H9 (cell line): ENCODE measurements at regions not wholly inside any gene's neighbourhood (a gene's known extent, or its start where the extent isn't known, plus 50 kb on each side); places are given as distances from the start of the nearest gene placed in this dataset.

Experiments used
- DNase-seq: peaks from one replicate; pipeline ENCODE4 v3.0.0-alpha.2; 2017
- H2AFZ ChIP-seq: one replicate; pipeline ENCODE4 v1.6.1; 2013; ENCODE audit warnings: mild to moderate bottlenecking, low read length, control low read depth, moderate library complexity
- H2AK5ac ChIP-seq: 2 replicates; pipeline ENCODE4 v1.6.1; 2013; ENCODE audit warnings: low read length, control low read depth, mixed read lengths; ENCODE audit not compliant: insufficient read length
- H2BK120ac ChIP-seq: one replicate; pipeline ENCODE4 v1.6.1; 2013; ENCODE audit warnings: low read depth, mild to moderate bottlenecking, low read length, control low read depth, inconsistent platforms; ENCODE audit not compliant: poor library complexity, severe bottlenecking
- H2BK12ac ChIP-seq: 2 replicates; pipeline ENCODE4 v1.6.1; 2013; ENCODE audit warnings: low read length, control low read depth, mixed read lengths, low read depth; ENCODE audit not compliant: insufficient read length
- H2BK15ac ChIP-seq: 2 replicates; pipeline ENCODE4 v1.6.1; 2013; ENCODE audit warnings: low read depth, low read length, control low read depth
- H2BK20ac ChIP-seq: one replicate; pipeline ENCODE4 v1.6.1; 2013; ENCODE audit warnings: low read depth, mild to moderate bottlenecking, low read length, control low read depth, inconsistent platforms; ENCODE audit not compliant: poor library complexity, severe bottlenecking
- H2BK5ac ChIP-seq: 2 replicates; pipeline ENCODE4 v1.6.1; 2013; ENCODE audit warnings: low read length, control low read depth, mixed read lengths; ENCODE audit not compliant: insufficient read length
- H3K14ac ChIP-seq: 2 replicates; pipeline ENCODE4 v1.6.1; 2013; ENCODE audit warnings: low read length, control low read depth; ENCODE audit not compliant: insufficient read depth
- H3K18ac ChIP-seq: 2 replicates; pipeline ENCODE4 v1.6.1; 2013; ENCODE audit warnings: low read depth, mild to moderate bottlenecking, mixed read lengths, low read length, control low read depth; ENCODE audit not compliant: insufficient read length
- H3K23ac ChIP-seq: 2 replicates; pipeline ENCODE4 v1.6.1; 2013; ENCODE audit warnings: low read length, control low read depth, mixed read lengths, low read depth; ENCODE audit not compliant: insufficient read length
- H3K23me2 ChIP-seq: 2 replicates; pipeline ENCODE4 v1.6.1; 2013; ENCODE audit warnings: low read depth, mild to moderate bottlenecking, mixed read lengths, low read length, control low read depth; ENCODE audit not compliant: insufficient read length, poor library complexity, severe bottlenecking
- H3K27ac ChIP-seq: 2 replicates; pipeline ENCODE4 v1.5.1; 2013; ENCODE audit warnings: low read length, control low read depth, mixed read lengths, low read depth; ENCODE audit not compliant: insufficient read length
- H3K27me3 ChIP-seq: 2 replicates; pipeline ENCODE4 v1.6.1; 2013; ENCODE audit warnings: low read length, control low read depth, inconsistent platforms; ENCODE audit not compliant: insufficient read depth
- H3K4ac ChIP-seq: 2 replicates; pipeline ENCODE4 v1.6.1; 2013; ENCODE audit warnings: low read depth, mild to moderate bottlenecking, control low read depth, inconsistent platforms, low read length, moderate library complexity
- H3K4me1 ChIP-seq: 2 replicates; pipeline ENCODE4 v1.6.1; 2013; ENCODE audit warnings: low read length, control low read depth, inconsistent platforms; ENCODE audit not compliant: insufficient read depth
- H3K4me2 ChIP-seq: 2 replicates; pipeline ENCODE4 v1.6.1; 2013; ENCODE audit warnings: low read length, control low read depth, mixed read lengths; ENCODE audit not compliant: insufficient read length, insufficient read depth
- H3K56ac ChIP-seq: 2 replicates; pipeline ENCODE4 v1.6.1; 2013; ENCODE audit warnings: low read depth, mild to moderate bottlenecking, mixed read lengths, low read length, control low read depth; ENCODE audit not compliant: insufficient read length
- H3K79me1 ChIP-seq: 2 replicates; pipeline ENCODE4 v1.6.1; 2013; ENCODE audit warnings: low read depth, mild to moderate bottlenecking, moderate library complexity, low read length, control low read depth, inconsistent platforms; ENCODE audit not compliant: insufficient read depth, poor library complexity, severe bottlenecking
- H3K79me2 ChIP-seq: 2 replicates; pipeline ENCODE4 v1.6.1; 2013; ENCODE audit warnings: low read length, control low read depth, inconsistent platforms; ENCODE audit not compliant: insufficient read depth
- H3K9ac ChIP-seq: 2 replicates; pipeline ENCODE4 v1.6.1; 2013; ENCODE audit warnings: low read length, control low read depth, mixed read lengths; ENCODE audit not compliant: insufficient read length; ENCODE audit errors: extremely low read depth
- H3K9me3 ChIP-seq: one replicate; pipeline ENCODE4 v1.6.1; 2013; ENCODE audit warnings: low read depth, low read length, inconsistent platforms; ENCODE audit not compliant: control insufficient read depth
- H3T11ph ChIP-seq: one replicate; pipeline ENCODE4 v1.6.1; 2013; ENCODE audit warnings: mild to moderate bottlenecking, low read length, control low read depth, inconsistent platforms
- H4K20me1 ChIP-seq: one replicate; pipeline ENCODE4 v1.6.1; 2013; ENCODE audit not compliant: control insufficient read depth, insufficient read length, insufficient read depth
- H4K5ac ChIP-seq: 2 replicates; pipeline ENCODE4 v1.6.1; 2013; ENCODE audit warnings: low read depth, mild to moderate bottlenecking, mixed read lengths, low read length, control low read depth; ENCODE audit not compliant: insufficient read length
- H4K8ac ChIP-seq: replicated peaks from 2 replicates; pipeline ENCODE4 v1.6.1; 2013; ENCODE audit warnings: low read length, control low read depth, mixed read lengths, low read depth; ENCODE audit not compliant: insufficient read length
- H4K91ac ChIP-seq: 2 replicates; pipeline ENCODE4 v1.6.1; 2013; ENCODE audit warnings: low read depth, mild to moderate bottlenecking, moderate library complexity, mixed read lengths, low read length, control low read depth; ENCODE audit not compliant: insufficient read length
- H3K27ac Mint-ChIP-seq, 3 experiments: 2 replicates in 2 of 3; 3 replicates in 1 of 3; pipeline ENCODE4 v1.8.0; 2020 to 2021; ENCODE audit warnings: mixed read lengths in 3 of 3, mild to moderate bottlenecking in 1 of 3, moderate library complexity in 1 of 3
- H3K27me3 Mint-ChIP-seq: 2 replicates; pipeline ENCODE4 v1.8.0; 2021; ENCODE audit warnings: low read depth, mild to moderate bottlenecking, moderate library complexity, mixed read lengths
- H3K36me3 Mint-ChIP-seq, 3 experiments: 2 replicates in 2 of 3; 3 replicates in 1 of 3; pipeline ENCODE4 v1.8.0; 2020 to 2021; ENCODE audit warnings: low read depth in 3 of 3, mixed read lengths in 3 of 3; ENCODE audit not compliant: insufficient read depth in 1 of 3
- H3K4me1 Mint-ChIP-seq, 2 experiments: 2 replicates each; pipeline ENCODE4 v1.8.0; 2020; ENCODE audit warnings: mixed read lengths in 2 of 2
- H3K4me3 Mint-ChIP-seq, 2 experiments: 2 replicates in 1 of 2; 3 replicates in 1 of 2; pipeline ENCODE4 v1.8.0; 2020 to 2021; ENCODE audit warnings: mild to moderate bottlenecking in 2 of 2, mixed read lengths in 2 of 2, moderate library complexity in 1 of 2
- H3K9me3 Mint-ChIP-seq, 2 experiments: 2 replicates in 1 of 2; 3 replicates in 1 of 2; pipeline ENCODE4 v1.8.0; 2020; ENCODE audit warnings: mild to moderate bottlenecking in 2 of 2, mixed read lengths in 2 of 2, moderate library complexity in 1 of 2
- WGBS: extraction: QIAGEN DNeasy Blood & Tissue Kit; methylation state at CpG from one replicate; pipeline ENCODE4 v1.1.7; 2013; ENCODE audit warnings: missing lambda C conversion rate, low lambda C conversion rate, mixed read lengths; ENCODE audit not compliant: insufficient read length; ENCODE audit errors: extremely low coverage; 5-methylcytosine and 5-hydroxymethylcytosine counted together
- TF ChIP-seq, protein P1 (sequence below): fragments of 200-600 bp; sonication (generic); conservative IDR thresholded peaks from 3 replicates; pipeline ENCODE4 v1.8.0; 2021; ENCODE audit warnings: antibody characterized with exemption, mild to moderate bottlenecking

DNA sequence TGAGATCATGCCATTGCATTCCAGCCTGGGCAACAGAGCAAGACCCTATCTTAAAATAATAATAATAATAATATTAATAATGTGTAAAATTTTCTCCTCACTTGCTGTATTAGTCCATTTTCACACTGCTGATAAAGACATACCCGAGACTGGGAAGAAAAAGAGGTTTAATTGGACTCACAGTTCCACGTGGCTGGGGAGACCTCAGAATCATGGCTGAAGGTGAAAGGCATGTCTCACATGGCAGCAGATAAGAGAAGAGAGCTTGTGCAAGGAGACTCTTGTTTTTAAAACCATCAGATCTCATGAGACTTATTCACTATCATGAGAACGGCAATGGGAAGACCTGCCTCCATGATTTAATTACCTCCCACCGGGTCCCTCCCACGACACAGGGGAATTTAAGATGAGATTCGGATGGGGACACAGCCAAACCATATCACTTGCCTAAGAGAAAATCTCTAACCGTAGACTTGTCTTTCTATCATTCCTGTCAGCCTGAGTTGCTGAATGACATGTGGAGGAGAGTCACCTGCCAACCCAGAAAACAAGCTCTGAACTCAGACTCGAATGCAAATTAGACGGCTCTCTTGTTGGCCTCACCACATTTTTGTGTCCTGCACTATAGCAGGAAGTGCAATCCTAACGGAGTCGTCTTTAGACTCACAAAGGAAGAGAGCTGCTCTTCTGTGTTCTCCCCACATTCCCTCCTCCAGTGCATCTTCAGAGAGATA is 51.9 kb upstream of the DCTD start:
- Histone ChIP-seq H4K8ac (no peak overlapping the region), H3K14ac (no peak overlapping the region), H3K79me2 (no peaks in the 10 kb centered on the region), H3T11ph (no peak overlapping the region), H3K4ac (no peak overlapping the region), H3K18ac (no peak overlapping the region), H4K20me1 (peaks cover 2% of the 10 kb centered on the region), H2BK120ac (no peak overlapping the region), H3K79me1 (no peaks in the 10 kb centered on the region), H3K56ac (no peak overlapping the region), H2BK20ac (no peak overlapping the region), H2BK15ac (no peak overlapping the region), H3K27me3 (no peaks in the 10 kb centered on the region), H3K9ac (no peak overlapping the region), H2AK5ac (no peak overlapping the region), H3K4me2 (no peak overlapping the region), H2BK12ac (no peak overlapping the region), H3K27ac (no peak overlapping the region), H3K23ac (no peak overlapping the region), H3K4me1 (no peaks in the 10 kb centered on the region; the same call in 1 of the 2 replicates), H4K91ac (no peak overlapping the region), H3K23me2 (no peaks in the 10 kb centered on the region), H2AFZ (no peak overlapping the region), H3K9me3 (no peaks in the 10 kb centered on the region), H4K5ac (no peak overlapping the region), H2BK5ac (no peak overlapping the region)
- H3K4me1 Mint-ChIP-seq: peaks cover 8% of the 10 kb centered on the region in 2 experiments; a peak in 3 of 4 replicates
- TF ChIP-seq, protein P1, sequence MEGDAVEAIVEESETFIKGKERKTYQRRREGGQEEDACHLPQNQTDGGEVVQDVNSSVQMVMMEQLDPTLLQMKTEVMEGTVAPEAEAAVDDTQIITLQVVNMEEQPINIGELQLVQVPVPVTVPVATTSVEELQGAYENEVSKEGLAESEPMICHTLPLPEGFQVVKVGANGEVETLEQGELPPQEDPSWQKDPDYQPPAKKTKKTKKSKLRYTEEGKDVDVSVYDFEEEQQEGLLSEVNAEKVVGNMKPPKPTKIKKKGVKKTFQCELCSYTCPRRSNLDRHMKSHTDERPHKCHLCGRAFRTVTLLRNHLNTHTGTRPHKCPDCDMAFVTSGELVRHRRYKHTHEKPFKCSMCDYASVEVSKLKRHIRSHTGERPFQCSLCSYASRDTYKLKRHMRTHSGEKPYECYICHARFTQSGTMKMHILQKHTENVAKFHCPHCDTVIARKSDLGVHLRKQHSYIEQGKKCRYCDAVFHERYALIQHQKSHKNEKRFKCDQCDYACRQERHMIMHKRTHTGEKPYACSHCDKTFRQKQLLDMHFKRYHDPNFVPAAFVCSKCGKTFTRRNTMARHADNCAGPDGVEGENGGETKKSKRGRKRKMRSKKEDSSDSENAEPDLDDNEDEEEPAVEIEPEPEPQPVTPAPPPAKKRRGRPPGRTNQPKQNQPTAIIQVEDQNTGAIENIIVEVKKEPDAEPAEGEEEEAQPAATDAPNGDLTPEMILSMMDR: no peak
- no peak overlapping the region for H3K27ac Mint-ChIP-seq
- WGBS: no CpG with 5 or more reads among the region's 11 CpGs
- no peaks in the 10 kb centered on the region for H3K36me3 Mint-ChIP-seq
- DNase-seq: no peak
- no peak overlapping the region for H3K4me3 Mint-ChIP-seq
- peaks cover 8% of the 10 kb centered on the region for H3K27me3 Mint-ChIP-seq
- H3K9me3 Mint-ChIP-seq: no peaks in the 10 kb centered on the region
